ENCODE measurements at regions not wholly inside any gene's neighbourhood (a gene's known extent, or its start where the extent isn't known, plus 50 kb on each side); places are given as distances from the start of the nearest gene placed in this dataset.

GRCh38 chr2:145140658-145141057 is 620.7 kb upstream of the ZEB2 start:
- WGBS, 3 donors = 70 to 89% (median 78%) methylated on average over 4 of the region's 4 CpGs
- Histone ChIP-seq H3K4me3 (ENCODE audit: low read depth in 1 of 3, low read length in 3 of 3) (no peak overlapping the region), H3K36me3 (ENCODE audit: control insufficient read depth in 3 of 3, insufficient read depth in 2 of 3, low read depth in 1 of 3, low read length in 3 of 3) (no peaks in the 10 kb centered on the region), H3K4me1 (ENCODE audit: control insufficient read depth in 3 of 3, insufficient read depth in 2 of 3, low read depth in 1 of 3, low read length in 2 of 3) (no peaks in the 10 kb centered on the region), H3K27ac (ENCODE audit: low read depth in 1 of 3, low read length in 2 of 3) (no peak overlapping the region), H3K9me3 (ENCODE audit: control insufficient read depth in 2 of 2, insufficient read depth in 1 of 2, low read depth in 1 of 2, low read length in 1 of 2) (no peaks in the 10 kb centered on the region), H3K27me3 (ENCODE audit: control insufficient read depth in 3 of 3, insufficient read depth in 3 of 3, low read length in 3 of 3) (no peaks in the 10 kb centered on the region)
- FAIRE-seq (no peak), DNase-seq (no peak)

- Histone ChIP-seq H3K4me3 (ENCODE audit: low read depth in 1 of 3, low read length in 3 of 3) (no peak overlapping the region), H3K9me3 (ENCODE audit: control insufficient read depth in 2 of 2, insufficient read depth in 1 of 2, low read depth in 1 of 2, low read length in 1 of 2) (no peaks in the 10 kb centered on the region), H3K36me3 (ENCODE audit: control insufficient read depth in 3 of 3, insufficient read depth in 2 of 3, low read depth in 1 of 3, low read length in 3 of 3) (no peaks in the 10 kb centered on the region), H3K27ac (ENCODE audit: low read depth in 1 of 3, low read length in 2 of 3) (no peak overlapping the region), H3K4me1 (ENCODE audit: control insufficient read depth in 3 of 3, insufficient read depth in 2 of 3, low read depth in 1 of 3, low read length in 2 of 3) (no peaks in the 10 kb centered on the region), H3K27me3 (ENCODE audit: control insufficient read depth in 3 of 3, insufficient read depth in 3 of 3, low read length in 3 of 3) (no peaks in the 10 kb centered on the region)
- no peak for DNase-seq
- WGBS, 3 donors = 72 to 80% (median 72%) methylated on average over 2 of the region's 2 CpGs
- no peak for FAIRE-seq
Observed at GRCh38 chr2:145138626-145139025, 618.7 kb upstream of the ZEB2 start.

GRCh38 chr2:145137901-145138300 is 618.0 kb upstream of the ZEB2 start:
- Histone ChIP-seq H3K36me3 (ENCODE audit: control insufficient read depth in 3 of 3, insufficient read depth in 2 of 3, low read depth in 1 of 3, low read length in 3 of 3) (no peaks in the 10 kb centered on the region), H3K9me3 (ENCODE audit: control insufficient read depth in 2 of 2, insufficient read depth in 1 of 2, low read depth in 1 of 2, low read length in 1 of 2) (no peaks in the 10 kb centered on the region), H3K27ac (ENCODE audit: low read depth in 1 of 3, low read length in 2 of 3) (no peak overlapping the region), H3K4me1 (ENCODE audit: control insufficient read depth in 3 of 3, insufficient read depth in 2 of 3, low read depth in 1 of 3, low read length in 2 of 3) (no peaks in the 10 kb centered on the region), H3K4me3 (ENCODE audit: low read depth in 1 of 3, low read length in 3 of 3) (no peak overlapping the region), H3K27me3 (ENCODE audit: control insufficient read depth in 3 of 3, insufficient read depth in 3 of 3, low read length in 3 of 3) (no peaks in the 10 kb centered on the region)
- WGBS, 3 donors = 86 to 94% (median 88%) methylated on average over 1 of the region's 1 CpG
- DNase-seq (no peak), FAIRE-seq (no peak)

GRCh38 chr2:145137211-145137610 is 617.3 kb upstream of the ZEB2 start:
- no peaks in the 10 kb centered on the region for H3K4me1 ChIP-seq (ENCODE audit: control insufficient read depth in 3 of 3, insufficient read depth in 2 of 3, low read depth in 1 of 3, low read length in 2 of 3)
- 88 to 96% (median 90%) methylated on average over 4 of the region's 4 CpGs for WGBS, 3 donors
- H3K27me3 ChIP-seq (ENCODE audit: control insufficient read depth in 3 of 3, insufficient read depth in 3 of 3, low read length in 3 of 3) = no peaks in the 10 kb centered on the region
- H3K27ac ChIP-seq (ENCODE audit: low read depth in 1 of 3, low read length in 2 of 3) = no peak overlapping the region
- no peaks in the 10 kb centered on the region for H3K9me3 ChIP-seq (ENCODE audit: control insufficient read depth in 2 of 2, insufficient read depth in 1 of 2, low read depth in 1 of 2, low read length in 1 of 2)
- no peak overlapping the region for H3K4me3 ChIP-seq (ENCODE audit: low read depth in 1 of 3, low read length in 3 of 3)
- no peak for DNase-seq
- no peak for FAIRE-seq
- H3K36me3 ChIP-seq (ENCODE audit: control insufficient read depth in 3 of 3, insufficient read depth in 2 of 3, low read depth in 1 of 3, low read length in 3 of 3) = no peaks in the 10 kb centered on the region

GRCh38 chr2:145136702-145137101 is 616.8 kb upstream of the ZEB2 start:
- no peak overlapping the region for H3K27ac ChIP-seq (ENCODE audit: low read depth in 1 of 3, low read length in 2 of 3)
- DNase-seq (no peak), FAIRE-seq (no peak)
- H3K36me3 ChIP-seq (ENCODE audit: control insufficient read depth in 3 of 3, insufficient read depth in 2 of 3, low read depth in 1 of 3, low read length in 3 of 3) = no peaks in the 10 kb centered on the region
- H3K4me1 ChIP-seq (ENCODE audit: control insufficient read depth in 3 of 3, insufficient read depth in 2 of 3, low read depth in 1 of 3, low read length in 2 of 3) = no peaks in the 10 kb centered on the region
- H3K4me3 ChIP-seq (ENCODE audit: low read depth in 1 of 3, low read length in 3 of 3) = no peak overlapping the region
- no peaks in the 10 kb centered on the region for H3K27me3 ChIP-seq (ENCODE audit: control insufficient read depth in 3 of 3, insufficient read depth in 3 of 3, low read length in 3 of 3)
- WGBS, 3 donors = 83 to 95% (median 84%) methylated on average over 1 of the region's 1 CpG
- no peaks in the 10 kb centered on the region for H3K9me3 ChIP-seq (ENCODE audit: control insufficient read depth in 2 of 2, insufficient read depth in 1 of 2, low read depth in 1 of 2, low read length in 1 of 2)

- H3K27ac ChIP-seq (ENCODE audit: low read depth in 1 of 3, low read length in 2 of 3) = no peak overlapping the region
- 81 to 84% (median 82%) methylated on average over 2 of the region's 2 CpGs for WGBS, 3 donors
- H3K4me3 ChIP-seq (ENCODE audit: low read depth in 1 of 3, low read length in 3 of 3) = no peak overlapping the region
- FAIRE-seq = no peak
- DNase-seq = no peak
- peaks cover 0 to 2% (median 0%) of the 10 kb centered on the region in 3 donors for H3K27me3 ChIP-seq (ENCODE audit: control insufficient read depth in 3 of 3, insufficient read depth in 3 of 3, low read length in 3 of 3)
- no peaks in the 10 kb centered on the region for H3K9me3 ChIP-seq (ENCODE audit: control insufficient read depth in 2 of 2, insufficient read depth in 1 of 2, low read depth in 1 of 2, low read length in 1 of 2)
- H3K4me1 ChIP-seq (ENCODE audit: control insufficient read depth in 3 of 3, insufficient read depth in 2 of 3, low read depth in 1 of 3, low read length in 2 of 3) = no peaks in the 10 kb centered on the region
- no peaks in the 10 kb centered on the region for H3K36me3 ChIP-seq (ENCODE audit: control insufficient read depth in 3 of 3, insufficient read depth in 2 of 3, low read depth in 1 of 3, low read length in 3 of 3)
Observed at GRCh38 chr2:145126146-145126545, 606.2 kb upstream of the ZEB2 start.

- no peaks in the 10 kb centered on the region for H3K9me3 ChIP-seq (ENCODE audit: control insufficient read depth in 2 of 2, insufficient read depth in 1 of 2, low read depth in 1 of 2, low read length in 1 of 2)
- 77 to 79% (median 79%) methylated on average over 4 of the region's 4 CpGs for whole genome bisulfite sequencing, 3 donors
- H3K4me1 ChIP-seq (ENCODE audit: control insufficient read depth in 3 of 3, insufficient read depth in 2 of 3, low read depth in 1 of 3, low read length in 2 of 3) = no peaks in the 10 kb centered on the region
- H3K27me3 ChIP-seq (ENCODE audit: control insufficient read depth in 3 of 3, insufficient read depth in 3 of 3, low read length in 3 of 3) = no peaks in the 10 kb centered on the region
- DNase-seq = no peak
- H3K4me3 ChIP-seq (ENCODE audit: low read depth in 1 of 3, low read length in 3 of 3) = no peak overlapping the region
- FAIRE-seq = no peak
- no peak overlapping the region for H3K27ac ChIP-seq (ENCODE audit: low read depth in 1 of 3, low read length in 2 of 3)
- no peaks in the 10 kb centered on the region for H3K36me3 ChIP-seq (ENCODE audit: control insufficient read depth in 3 of 3, insufficient read depth in 2 of 3, low read depth in 1 of 3, low read length in 3 of 3)
Observed at GRCh38 chr2:145124085-145124484, 604.2 kb upstream of the ZEB2 start.

GRCh38 chr2:145123606-145124005 is 603.7 kb upstream of the ZEB2 start:
- no peak overlapping the region for H3K27ac ChIP-seq (ENCODE audit: low read depth in 1 of 3, low read length in 2 of 3)
- H3K4me3 ChIP-seq (ENCODE audit: low read depth in 1 of 3, low read length in 3 of 3) = no peak overlapping the region
- no peaks in the 10 kb centered on the region for H3K9me3 ChIP-seq (ENCODE audit: control insufficient read depth in 2 of 2, insufficient read depth in 1 of 2, low read depth in 1 of 2, low read length in 1 of 2)
- WGBS, 3 donors = 73 to 87% (median 78%) methylated on average over 2 of the region's 2 CpGs
- DNase-seq (no peak), FAIRE-seq (no peak)
- no peaks in the 10 kb centered on the region for H3K27me3 ChIP-seq (ENCODE audit: control insufficient read depth in 3 of 3, insufficient read depth in 3 of 3, low read length in 3 of 3)
- H3K4me1 ChIP-seq (ENCODE audit: control insufficient read depth in 3 of 3, insufficient read depth in 2 of 3, low read depth in 1 of 3, low read length in 2 of 3) = no peaks in the 10 kb centered on the region
- H3K36me3 ChIP-seq (ENCODE audit: control insufficient read depth in 3 of 3, insufficient read depth in 2 of 3, low read depth in 1 of 3, low read length in 3 of 3) = no peaks in the 10 kb centered on the region

- DNase-seq (no peak), FAIRE-seq (no peak)
- Histone ChIP-seq H3K27me3 (ENCODE audit: control insufficient read depth in 3 of 3, insufficient read depth in 3 of 3, low read length in 3 of 3) (no peaks in the 10 kb centered on the region), H3K27ac (ENCODE audit: low read depth in 1 of 3, low read length in 2 of 3) (no peak overlapping the region), H3K36me3 (ENCODE audit: control insufficient read depth in 3 of 3, insufficient read depth in 2 of 3, low read depth in 1 of 3, low read length in 3 of 3) (no peaks in the 10 kb centered on the region), H3K4me3 (ENCODE audit: low read depth in 1 of 3, low read length in 3 of 3) (no peak overlapping the region), H3K4me1 (ENCODE audit: control insufficient read depth in 3 of 3, insufficient read depth in 2 of 3, low read depth in 1 of 3, low read length in 2 of 3) (no peaks in the 10 kb centered on the region), H3K9me3 (ENCODE audit: control insufficient read depth in 2 of 2, insufficient read depth in 1 of 2, low read depth in 1 of 2, low read length in 1 of 2) (no peaks in the 10 kb centered on the region)
- WGBS, 3 donors = 68 to 84% (median 70%) methylated on average over 1 of the region's 1 CpG
Observed at GRCh38 chr2:145119225-145119624, 599.3 kb upstream of the ZEB2 start.
